GM13977 (cell line): ENCODE measurements at regions not wholly inside any gene's neighbourhood (a gene's known extent, or its start where the extent isn't known, plus 50 kb on each side); places are given as distances from the start of the nearest gene placed in this dataset.

ENCODE experiments used
- DNase-seq: peaks from one replicate; pipeline ENCODE4 v3.0.0; 2012; ENCODE audit warnings: low spot score
- CTCF ChIP-seq: IDR thresholded peaks from 2 replicates; pipeline ENCODE4 v1.5.1; 2012; ENCODE audit warnings: mild to moderate bottlenecking, control low read depth; ENCODE audit not compliant: insufficient read depth; ENCODE audit errors: extremely low read depth, missing control alignments
- in situ Hi-C: fragments of 300-500 bp; cut with MboI; formaldehyde crosslinking; loops from one replicate; pipeline ENCODE4 v1.12.0; 2022; ENCODE audit warnings: low sequenced_read_pairs, low pct_unique_long_range_greater_than_20kb, mixed read lengths, inconsistent platforms; ENCODE audit not compliant: unreplicated experiment

DNA sequence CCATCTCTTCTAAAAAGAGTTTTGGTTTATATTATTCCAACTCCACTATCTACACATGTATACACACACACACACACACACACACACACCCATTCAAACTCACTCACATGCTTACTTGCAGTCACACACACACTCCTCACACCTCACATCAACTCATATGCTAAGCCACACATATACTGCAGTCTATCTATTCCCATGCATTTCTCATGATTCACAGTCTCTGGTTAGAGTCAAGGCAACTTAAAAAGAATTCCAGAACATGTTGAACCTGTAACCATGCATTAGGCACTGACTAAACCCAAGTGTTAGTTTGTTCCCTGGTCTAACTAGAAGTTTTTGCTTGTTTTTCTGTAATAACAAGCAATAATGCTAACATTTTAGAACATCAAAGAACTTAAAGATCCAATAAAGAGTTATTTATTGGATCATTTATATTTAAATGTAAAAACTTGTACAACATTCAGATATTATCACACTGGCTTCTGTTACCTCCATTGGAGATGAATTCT, 931.1 kb downstream of the PLA2G4A start:
- no peak for TF ChIP-seq CTCF
- DNase-seq, result no peak
- in situ Hi-C loops, result no loop called here

- TF ChIP-seq CTCF, result no peak
- in situ Hi-C loops, result no loop called here
- no peak for DNase-seq
These were observed 933.4 kb downstream of the PLA2G4A start for GRCh38 chr1:187762118-187762517.

- no peak for DNase-seq
- in situ Hi-C loops, result no loop called here
- no peak for TF ChIP-seq CTCF
These were observed 934.7 kb downstream of the PLA2G4A start for GRCh38 chr1:187763465-187763864.

DNA sequence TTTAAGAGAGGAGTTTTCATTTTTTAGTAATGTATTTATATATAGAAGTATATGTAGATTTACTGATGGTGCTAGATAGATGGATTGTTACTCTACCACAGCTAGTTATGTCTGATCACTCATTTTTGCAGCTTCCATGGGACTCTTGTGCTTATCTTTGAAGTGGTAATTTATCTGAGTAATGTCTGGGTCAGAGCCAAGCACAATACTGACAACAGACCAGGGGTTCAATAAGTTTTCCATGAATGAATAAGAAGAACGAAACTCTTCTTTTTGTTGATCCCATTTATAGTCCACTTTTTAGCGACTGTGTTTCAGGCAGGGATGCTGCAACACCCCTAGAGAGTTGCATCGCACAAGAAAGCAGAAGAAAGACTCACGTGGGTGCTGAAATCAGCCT, 935.2 kb downstream of the PLA2G4A start:
- DNase-seq, result no peak
- no peak for TF ChIP-seq CTCF
- in situ Hi-C loops, result no loop called here

GRCh38 chr1:187771396-187771795, 942.6 kb downstream of the PLA2G4A start:
- in situ Hi-C loops, result no loop called here
- DNase-seq, result no peak
- no peak for TF ChIP-seq CTCF

- in situ Hi-C loops, result no loop called here
- no peak for TF ChIP-seq CTCF
These were observed 944.4 kb downstream of the PLA2G4A start for GRCh38 chr1:187773168-187773567.

GRCh38 chr1:187787736-187788135, 959.0 kb downstream of the PLA2G4A start:
- in situ Hi-C loops, result no loop called here
- no peak for TF ChIP-seq CTCF
- DNase-seq, result no peak

More at GRCh38 chr1:187773168-187773567, 944.4 kb downstream of the PLA2G4A start:
- no peak for DNase-seq
